Astrocyte of the spinal cord (primary cell): ENCODE measurements at regions not wholly inside any gene's neighbourhood (a gene's known extent, or its start where the extent isn't known, plus 50 kb on each side); places are given as distances from the start of the nearest gene placed in this dataset.

Source experiments
- DNase-seq: peaks from one replicate; pipeline ENCODE4 v3.0.0; 2011; ENCODE audit warnings: low read depth, low spot score
- H3K4me3 ChIP-seq: 2 replicates; pipeline ENCODE4 v1.5.1; 2011; ENCODE audit warnings: low read depth, mild to moderate bottlenecking, low read length, moderate library complexity
- in situ Hi-C: cut with HindIII; loops from 2 replicates; pipeline ENCODE4 v1.10.0; 2017; ENCODE audit warnings: low sequenced_read_pairs
- TF ChIP-seq, protein P1 (sequence below): IDR thresholded peaks from 2 replicates; pipeline ENCODE4 v1.5.1; 2012; ENCODE audit warnings: low read depth, mild to moderate bottlenecking, low read length, inconsistent platforms

DNA sequence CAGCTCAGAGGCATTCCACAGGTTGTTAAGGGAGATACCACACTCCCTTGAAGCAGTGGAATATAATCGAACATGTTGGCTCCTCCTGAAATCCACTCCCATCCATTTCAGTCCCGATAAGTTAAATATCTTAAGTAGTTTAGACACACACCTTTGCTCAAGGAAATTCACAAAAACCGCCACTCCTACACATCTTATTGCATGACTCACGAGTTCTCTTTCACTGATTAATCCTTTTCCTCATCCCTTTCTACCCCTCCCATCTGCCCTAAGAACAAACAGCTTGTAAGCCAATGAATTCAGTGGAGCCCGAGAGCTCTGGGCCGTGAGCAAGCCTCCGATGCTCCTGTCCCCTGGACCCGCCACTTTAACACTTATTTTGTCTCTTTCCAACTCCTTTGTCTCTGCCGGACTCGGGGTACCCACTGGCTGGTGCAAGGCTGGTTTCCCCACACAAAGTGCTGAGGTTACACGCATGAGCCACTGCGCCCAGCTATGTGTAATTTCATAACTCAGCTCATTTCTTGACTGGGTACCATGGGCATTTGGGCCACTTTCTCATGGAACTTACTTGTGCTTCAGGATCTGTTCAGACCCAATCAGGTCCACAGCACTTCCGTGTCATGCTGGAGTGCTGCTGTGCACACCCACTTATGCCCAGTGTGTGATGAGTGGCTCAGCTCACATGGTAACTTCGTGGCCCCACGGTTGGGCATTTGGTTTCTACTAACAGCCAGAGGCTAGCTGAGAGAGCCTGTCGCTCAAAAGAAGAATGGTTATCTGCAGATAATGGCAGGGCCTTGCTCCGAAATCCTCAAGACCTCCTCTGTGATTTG is 171.8 kb upstream of the ALG10B start:
- H3K4me3 ChIP-seq = no peak overlapping the region
- no peak for DNase-seq
- in situ Hi-C loops = no loop called here

DNA sequence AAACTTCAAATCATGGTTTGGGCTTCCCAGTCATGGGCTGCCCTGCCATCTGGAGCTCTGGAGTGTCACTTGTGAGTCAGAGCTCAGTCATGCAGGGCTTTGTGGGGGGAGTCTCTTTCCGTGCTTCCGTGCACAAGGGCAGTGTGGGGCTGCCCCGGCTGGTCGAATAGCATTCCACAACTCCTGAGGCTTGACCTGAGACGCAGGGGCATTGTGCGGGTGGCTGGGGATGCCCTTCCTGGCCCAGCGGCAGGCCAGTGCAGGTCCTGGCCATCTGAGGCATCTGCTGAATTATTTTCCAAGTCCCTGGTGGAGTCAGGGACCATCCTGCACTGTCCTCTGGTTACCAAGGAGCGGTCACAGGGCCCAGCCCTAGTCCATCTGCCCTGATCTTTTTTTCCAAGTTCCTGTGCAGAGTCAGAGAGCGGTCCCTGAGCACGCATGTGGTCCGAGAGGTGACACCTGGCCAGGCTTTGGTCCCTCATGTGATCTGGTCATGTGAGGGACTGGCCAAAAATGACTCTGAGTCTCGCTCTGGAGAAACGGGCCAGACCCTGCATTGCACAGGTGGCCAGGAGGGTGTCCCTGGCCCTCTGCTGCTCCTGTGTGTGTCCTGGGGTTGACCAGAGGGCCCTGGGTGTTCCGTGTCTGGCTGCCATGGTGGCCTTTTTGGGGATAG is 167.0 kb upstream of the ALG10B start:
- in situ Hi-C loops = no loop called here
- no peak overlapping the region for H3K4me3 ChIP-seq
- TF ChIP-seq, protein P1, sequence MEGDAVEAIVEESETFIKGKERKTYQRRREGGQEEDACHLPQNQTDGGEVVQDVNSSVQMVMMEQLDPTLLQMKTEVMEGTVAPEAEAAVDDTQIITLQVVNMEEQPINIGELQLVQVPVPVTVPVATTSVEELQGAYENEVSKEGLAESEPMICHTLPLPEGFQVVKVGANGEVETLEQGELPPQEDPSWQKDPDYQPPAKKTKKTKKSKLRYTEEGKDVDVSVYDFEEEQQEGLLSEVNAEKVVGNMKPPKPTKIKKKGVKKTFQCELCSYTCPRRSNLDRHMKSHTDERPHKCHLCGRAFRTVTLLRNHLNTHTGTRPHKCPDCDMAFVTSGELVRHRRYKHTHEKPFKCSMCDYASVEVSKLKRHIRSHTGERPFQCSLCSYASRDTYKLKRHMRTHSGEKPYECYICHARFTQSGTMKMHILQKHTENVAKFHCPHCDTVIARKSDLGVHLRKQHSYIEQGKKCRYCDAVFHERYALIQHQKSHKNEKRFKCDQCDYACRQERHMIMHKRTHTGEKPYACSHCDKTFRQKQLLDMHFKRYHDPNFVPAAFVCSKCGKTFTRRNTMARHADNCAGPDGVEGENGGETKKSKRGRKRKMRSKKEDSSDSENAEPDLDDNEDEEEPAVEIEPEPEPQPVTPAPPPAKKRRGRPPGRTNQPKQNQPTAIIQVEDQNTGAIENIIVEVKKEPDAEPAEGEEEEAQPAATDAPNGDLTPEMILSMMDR = no peak
- no peak for DNase-seq

More for the DNA sequence above, 171.8 kb upstream of the ALG10B start:
- TF ChIP-seq, protein P1 = no peak

DNA sequence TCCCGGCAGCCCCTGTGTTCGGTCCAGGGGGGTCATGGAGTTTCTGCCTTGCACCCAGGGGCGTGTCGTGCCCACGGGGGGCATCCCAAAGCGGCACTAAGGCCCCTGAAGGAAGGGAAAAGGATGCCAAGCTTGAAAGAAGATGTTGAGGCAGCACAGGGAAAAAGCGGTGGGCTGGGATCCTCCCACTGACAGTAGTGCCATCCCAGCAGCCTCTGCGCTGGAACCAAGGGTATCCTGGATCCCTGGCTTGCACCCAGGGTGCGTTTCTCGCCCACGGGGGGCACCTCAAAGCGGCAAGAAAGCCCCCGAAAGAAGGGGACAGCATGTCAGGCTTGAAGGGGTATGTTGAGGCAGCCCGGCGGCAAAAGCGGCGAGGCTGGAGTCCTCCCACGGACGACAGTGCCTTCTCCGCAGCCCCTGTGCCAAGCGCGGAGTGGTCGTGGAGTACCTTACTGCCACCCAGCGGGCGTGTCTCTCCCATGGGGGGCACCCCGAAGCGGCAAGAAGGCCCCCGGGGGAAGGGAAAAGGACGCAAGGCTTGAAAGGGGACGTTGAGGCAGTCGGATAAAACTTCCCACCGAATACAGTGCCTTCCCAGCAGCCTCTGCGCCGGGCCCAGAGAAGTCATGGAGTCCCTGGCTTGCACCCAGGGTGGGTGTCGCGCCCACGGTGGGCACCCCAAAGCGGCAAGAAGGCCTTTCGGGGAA is 164.4 kb upstream of the ALG10B start:
- H3K4me3 ChIP-seq = no peak overlapping the region
- TF ChIP-seq, protein P1 = no peak
- in situ Hi-C loops = no loop called here
- no peak for DNase-seq

DNA sequence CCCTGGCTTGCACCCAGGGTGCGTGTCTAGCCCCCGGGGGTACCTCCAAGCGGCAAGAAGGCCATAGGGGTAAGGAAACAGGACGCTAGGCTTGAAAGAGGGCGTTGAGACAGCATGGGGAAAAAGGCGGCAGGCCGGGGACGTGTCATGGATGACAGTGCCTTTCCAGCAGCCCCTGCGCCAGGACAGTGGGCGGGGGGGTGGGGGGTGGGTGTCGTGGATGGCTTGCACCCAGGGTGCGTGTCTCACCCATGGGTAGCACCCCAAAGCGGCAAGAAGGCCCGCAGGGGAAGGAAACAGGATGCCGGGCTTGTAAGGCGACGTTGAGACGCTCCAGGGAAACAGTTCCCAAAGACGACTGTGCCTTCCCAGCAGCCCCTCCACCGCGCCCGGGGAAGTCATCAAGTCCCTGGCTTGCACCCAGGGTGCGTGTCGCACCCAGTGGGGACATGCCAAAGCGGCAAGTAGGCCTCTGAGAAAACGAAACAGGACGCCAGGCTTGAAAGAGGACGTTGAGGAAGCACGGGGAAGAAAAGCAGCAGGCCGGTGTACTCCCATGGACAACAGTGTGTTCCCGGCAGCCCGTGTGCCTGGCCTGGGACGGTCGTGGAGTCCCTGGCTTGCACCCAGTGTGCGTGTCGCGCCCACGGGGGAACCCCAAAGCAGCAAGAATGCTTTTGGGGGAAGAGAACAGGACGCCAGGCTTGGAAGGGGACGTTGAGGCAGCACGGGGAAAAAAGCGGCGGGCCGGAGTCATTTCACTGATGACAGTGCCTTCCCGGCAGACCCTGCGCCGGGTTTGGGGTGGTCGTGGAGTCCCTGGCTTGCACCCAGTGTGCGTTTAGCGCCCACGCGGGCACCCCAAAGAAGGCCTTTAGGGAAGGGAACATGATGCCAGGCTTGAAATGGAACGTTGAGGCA is 163.5 kb upstream of the ALG10B start:
- in situ Hi-C loops = no loop called here
- no peak overlapping the region for H3K4me3 ChIP-seq
- TF ChIP-seq, protein P1 = no peak
- no peak for DNase-seq

DNA sequence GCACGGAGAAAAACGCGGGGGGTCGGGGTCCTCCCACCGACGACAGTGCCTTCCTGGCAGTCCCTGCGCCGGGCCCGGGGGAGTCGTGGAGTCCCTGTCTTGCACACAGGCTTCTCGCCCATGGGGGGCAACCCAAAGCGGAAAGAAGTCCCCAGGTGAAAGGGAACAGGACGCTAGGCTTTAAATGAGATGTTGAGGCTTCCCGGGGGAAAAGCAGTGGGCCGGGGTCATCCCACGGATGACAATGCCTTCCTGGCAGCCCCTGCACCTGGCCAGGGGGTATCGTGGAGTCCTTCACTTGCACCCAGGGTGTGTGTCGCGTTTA is 162.9 kb upstream of the ALG10B start:
- TF ChIP-seq, protein P1 = no peak
- no peak overlapping the region for H3K4me3 ChIP-seq
- in situ Hi-C loops = no loop called here
- DNase-seq = no peak
